Skin epidermis (tissue), 12 donors: ENCODE measurements at regions not wholly inside any gene's neighbourhood (a gene's known extent, or its start where the extent isn't known, plus 50 kb on each side); places are given as distances from the start of the nearest gene placed in this dataset.

Experiments
- H3K27ac ChIP-seq, 21 experiments: fragments of 200-600 bp; sonication (generic) in 11 of 21; one replicate each; pipeline ENCODE4 v1.5.0; 2020; ENCODE audit warnings: mild to moderate bottlenecking in 3 of 21, inconsistent platforms in 2 of 21, moderate library complexity in 2 of 21
- H3K4me3 ChIP-seq, 7 experiments: fragments of 200-600 bp; sonication (generic) in 2 of 7; one replicate each; pipeline ENCODE4 v1.5.0; 2020; ENCODE audit warnings: inconsistent platforms in 2 of 7, mild to moderate bottlenecking in 2 of 7, moderate library complexity in 1 of 7

GRCh38 chr1:168370586-168370985 is 89.9 kb downstream of the TBX19 start:
- H3K4me3 ChIP-seq = no peak overlapping the region
- no peak overlapping the region for H3K27ac ChIP-seq

GRCh38 chr1:168369655-168370054 is 89.0 kb downstream of the TBX19 start:
- H3K4me3 ChIP-seq = no peak overlapping the region
- no peak overlapping the region for H3K27ac ChIP-seq

DNA sequence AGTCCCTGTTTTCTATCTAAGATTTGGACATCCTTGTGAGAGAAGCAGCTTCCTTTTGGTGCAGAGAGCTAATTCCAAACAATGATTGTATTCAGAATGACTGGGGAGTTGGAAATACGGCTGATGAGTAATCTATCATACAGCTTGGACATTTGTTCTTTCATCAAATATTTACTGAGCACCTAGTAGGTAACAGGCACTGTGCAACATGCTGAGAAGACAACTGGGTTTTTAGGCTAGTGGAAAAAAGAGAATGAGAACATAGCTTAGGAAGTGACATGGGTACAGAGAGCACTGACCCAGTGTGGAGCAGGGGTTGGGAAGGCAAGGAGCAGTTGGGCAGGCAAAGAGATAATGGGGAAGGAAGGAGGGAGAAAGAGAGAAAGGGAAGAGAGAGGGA is 87.5 kb downstream of the TBX19 start:
- Histone ChIP-seq H3K4me3 (no peak overlapping the region), H3K27ac (no peak overlapping the region)

DNA sequence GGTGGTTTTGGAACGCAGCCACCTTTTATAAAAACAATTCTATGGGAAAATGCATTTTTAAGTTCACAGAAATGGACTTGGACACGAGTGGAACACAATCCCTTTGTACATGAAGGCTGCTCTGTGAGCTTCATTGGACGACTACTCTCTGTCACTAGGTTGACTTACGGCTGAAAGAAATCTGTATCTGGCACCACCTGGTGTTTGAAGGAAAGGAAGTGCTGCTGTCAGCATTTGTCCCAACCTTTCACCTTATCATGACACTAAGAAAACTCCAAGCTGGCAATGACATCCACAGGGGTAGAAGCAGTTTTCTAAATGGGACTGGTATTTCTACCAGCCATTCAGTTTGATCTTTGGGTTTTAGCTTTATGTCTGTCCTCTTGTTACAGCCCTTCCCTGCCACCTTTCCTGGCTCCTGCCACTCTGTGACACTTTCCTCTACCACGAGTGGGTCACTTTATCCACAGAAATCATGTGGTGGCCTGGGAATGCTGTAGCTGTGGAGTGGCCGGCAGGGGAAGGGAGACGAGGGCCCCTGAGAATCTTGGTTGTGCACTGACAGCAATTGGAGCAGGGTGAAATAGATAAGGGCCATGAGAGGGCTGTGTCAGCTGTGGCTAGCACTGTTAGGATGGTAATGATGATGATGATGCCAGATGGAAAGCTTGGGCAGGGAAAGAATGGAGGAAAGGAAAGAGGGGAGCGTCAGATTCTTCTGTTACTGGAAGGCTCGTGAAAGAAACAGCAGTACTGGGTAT is 85.2 kb downstream of the TBX19 start:
- no peak overlapping the region for H3K4me3 ChIP-seq
- no peak overlapping the region for H3K27ac ChIP-seq
